ENCODE measurements at regions not wholly inside any gene's neighbourhood (a gene's known extent, or its start where the extent isn't known, plus 50 kb on each side); places are given as distances from the start of the nearest gene placed in this dataset.
"Not testable (repeated sequence)": the region's sequence is repeated elsewhere in the genome, so short reads cannot be mapped to it uniquely, and the experiment has no call there.

GRCh38 chr1:22196041-22196440, 53.1 kb upstream of the WNT4 start:
- DNase-seq: no peak

DNA sequence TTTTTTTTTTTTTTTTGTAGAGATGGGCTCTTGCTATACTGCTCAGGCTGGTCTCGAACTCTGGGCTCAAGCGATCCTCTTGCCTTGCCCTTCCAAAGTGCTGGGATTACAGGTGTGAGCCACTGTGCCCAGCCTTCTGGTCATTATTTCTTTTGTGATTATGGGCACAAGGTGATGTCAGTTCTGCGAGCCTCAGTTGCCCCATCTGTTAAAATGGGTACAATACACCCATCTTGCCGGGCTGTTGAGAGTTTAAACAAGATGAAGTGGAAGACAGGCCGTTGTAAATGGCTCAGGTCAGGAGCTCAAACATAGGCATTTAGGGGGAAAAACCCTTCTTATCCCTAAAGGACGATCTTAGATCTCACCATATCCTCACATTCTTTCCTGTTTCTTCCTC, 53.7 kb upstream of the WNT4 start:
- no peak for DNase-seq

DNA sequence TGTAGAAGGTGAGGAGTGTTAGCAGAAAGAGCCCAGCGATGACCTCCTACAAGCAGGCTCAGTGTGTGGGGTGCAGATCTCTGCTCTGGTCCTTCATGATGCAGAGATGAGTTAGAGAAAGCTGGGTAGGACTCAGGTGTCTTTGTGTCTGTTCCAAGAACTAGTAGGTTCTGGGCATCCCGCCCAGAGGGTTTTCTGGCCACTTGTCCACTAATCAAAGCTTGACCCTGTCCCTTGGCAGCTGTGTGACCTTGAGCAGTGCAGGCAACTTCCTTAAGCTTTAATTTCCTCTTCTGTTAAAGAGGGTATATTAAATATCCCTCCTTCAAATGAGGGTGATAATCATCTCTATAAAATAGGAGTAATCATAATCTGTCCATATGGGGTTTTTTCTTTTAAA, 54.7 kb upstream of the WNT4 start:
- no peak for DNase-seq

- DNase-seq: no peak
Observed at GRCh38 chr1:22201023-22201422, 58.1 kb upstream of the WNT4 start.

- DNase-seq: peak in 1 of 2 experiments; percentile 13
Observed at GRCh38 chr1:22203335-22203734, 60.4 kb upstream of the WNT4 start.

- no peak for DNase-seq
Observed at GRCh38 chr1:22204057-22204840, 61.4 kb upstream of the WNT4 start.

- DNase-seq: no peak
Observed at GRCh38 chr1:22204989-22205913, 62.4 kb upstream of the WNT4 start.

DNA sequence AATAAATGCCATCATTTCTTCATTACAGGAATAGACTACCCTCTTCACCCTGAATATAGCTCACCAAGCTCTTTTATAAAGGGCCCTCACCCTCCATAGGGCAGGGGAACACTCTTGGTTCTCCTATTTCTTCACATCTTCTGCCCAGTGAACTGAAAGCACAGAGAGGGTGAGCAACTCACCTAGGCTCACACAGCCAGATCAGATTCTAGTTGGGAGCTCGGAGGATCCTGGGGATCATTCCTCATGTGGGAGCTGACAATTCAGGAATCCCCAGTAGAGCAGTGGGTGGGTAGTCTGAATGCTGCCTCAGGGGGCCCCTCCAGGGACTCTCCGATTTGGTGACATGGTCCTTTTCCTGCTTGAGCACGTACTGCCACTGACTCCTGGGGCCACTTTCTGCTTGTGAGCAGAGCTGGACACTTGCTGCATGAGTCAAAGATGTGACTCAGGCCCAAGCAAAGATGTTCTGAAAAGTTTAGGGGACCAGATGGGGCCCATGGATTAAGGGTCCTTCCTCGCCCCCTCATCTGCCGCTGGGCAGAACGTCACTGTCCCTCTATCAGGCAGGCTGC, 63.7 kb upstream of the WNT4 start:
- DNase-seq: no peak

GRCh38 chr1:22207511-22208267, 64.8 kb upstream of the WNT4 start:
- DNase-seq: peak; percentile 86 to 92

GRCh38 chr1:22208268-22208972, 65.5 kb upstream of the WNT4 start:
- DNase-seq: peak; percentile 28 to 61

GRCh38 chr1:22208973-22209378, 66.1 kb upstream of the WNT4 start:
- peak in 1 of 2 experiments; percentile 26 for DNase-seq

- DNase-seq: peak in 1 of 2 experiments; percentile 12
Observed at GRCh38 chr1:22210176-22210575, 67.3 kb upstream of the WNT4 start.

DNA sequence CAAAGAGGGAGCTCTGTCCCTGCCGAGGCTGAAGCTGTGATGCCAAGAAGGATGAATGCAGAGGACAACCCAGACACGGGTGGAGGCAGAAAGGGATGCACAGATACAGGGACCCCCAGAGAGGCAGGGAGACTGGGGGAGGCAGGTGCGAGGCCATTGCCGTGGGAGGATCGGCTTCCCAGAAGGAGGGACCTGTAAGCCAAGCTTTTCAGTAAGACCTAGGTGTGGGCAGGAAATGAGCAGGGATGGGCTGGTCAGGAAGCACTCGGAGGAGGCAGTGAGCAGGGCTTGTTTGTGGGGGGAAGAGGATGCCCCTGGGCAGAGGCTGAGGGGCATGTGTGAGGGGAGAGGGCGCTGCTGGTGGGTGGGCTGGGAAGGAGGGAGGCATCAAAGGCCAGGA, 67.7 kb upstream of the WNT4 start:
- no peak for DNase-seq

DNA sequence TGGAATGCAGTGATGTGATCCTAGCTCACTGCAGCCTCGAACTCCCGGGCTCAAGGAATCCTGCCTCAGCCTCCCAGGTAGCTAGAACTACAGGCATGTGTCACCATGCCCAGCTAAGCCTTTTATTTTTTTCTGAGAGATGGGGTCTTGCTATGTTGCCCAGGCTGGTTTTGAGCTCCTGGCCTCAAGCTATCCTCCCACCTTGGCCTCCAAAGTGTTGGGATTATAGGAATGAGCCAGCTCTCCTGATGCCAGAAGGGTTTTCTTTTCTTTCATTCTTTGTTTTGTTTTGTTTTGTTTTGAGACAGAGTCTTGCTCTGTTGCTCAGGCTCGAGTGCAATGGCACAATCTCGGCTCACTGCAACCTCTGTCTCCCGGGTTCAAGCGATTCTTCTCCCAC, 68.6 kb upstream of the WNT4 start:
- DNase-seq: not testable (repeated sequence)

DNA sequence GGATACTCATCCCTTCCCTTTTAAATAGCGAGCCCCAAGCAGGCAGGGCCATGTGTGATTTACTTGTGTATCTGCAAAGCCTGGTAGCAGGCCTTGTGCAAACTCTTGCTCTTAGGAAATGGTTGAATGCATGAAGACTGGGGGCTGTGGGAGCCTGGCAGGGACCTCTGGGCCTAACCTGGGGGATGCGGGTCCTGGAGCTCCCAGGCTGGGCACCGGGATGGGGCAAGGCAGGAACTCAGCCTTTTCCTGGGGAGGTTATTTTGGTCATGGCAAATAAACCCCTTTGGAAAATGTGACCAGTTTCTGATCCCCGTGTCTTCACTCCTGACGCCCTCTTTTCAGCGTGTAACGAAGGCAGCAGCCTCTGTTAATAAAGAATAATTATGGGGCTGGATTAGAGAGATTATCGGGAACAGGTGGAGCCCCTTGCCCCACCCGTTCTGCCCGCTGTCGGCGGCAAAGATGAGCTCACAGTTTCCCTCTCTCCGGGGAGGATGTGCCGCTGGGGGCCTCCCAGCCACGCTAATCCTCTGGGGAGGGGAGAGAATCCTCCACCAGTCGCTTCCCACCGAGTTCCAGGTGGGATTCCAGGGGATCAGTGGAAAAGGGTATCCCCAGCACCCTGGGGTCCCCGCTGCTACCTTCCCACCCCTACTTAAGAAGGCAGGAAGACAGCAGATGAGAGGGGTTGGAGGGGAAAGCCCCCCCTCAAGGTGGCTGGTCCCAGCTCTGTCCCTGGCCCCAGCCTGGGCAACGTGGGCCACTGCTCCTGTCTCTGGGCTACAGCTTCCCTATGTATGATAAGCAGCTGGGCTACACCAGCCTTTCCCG, 69.7 kb upstream of the WNT4 start:
- DNase-seq: peak; percentile 88 to 93

- DNase-seq: peak in 1 of 2 experiments; percentile 55
Observed at GRCh38 chr1:22216210-22216883, 73.5 kb upstream of the WNT4 start.

DNA sequence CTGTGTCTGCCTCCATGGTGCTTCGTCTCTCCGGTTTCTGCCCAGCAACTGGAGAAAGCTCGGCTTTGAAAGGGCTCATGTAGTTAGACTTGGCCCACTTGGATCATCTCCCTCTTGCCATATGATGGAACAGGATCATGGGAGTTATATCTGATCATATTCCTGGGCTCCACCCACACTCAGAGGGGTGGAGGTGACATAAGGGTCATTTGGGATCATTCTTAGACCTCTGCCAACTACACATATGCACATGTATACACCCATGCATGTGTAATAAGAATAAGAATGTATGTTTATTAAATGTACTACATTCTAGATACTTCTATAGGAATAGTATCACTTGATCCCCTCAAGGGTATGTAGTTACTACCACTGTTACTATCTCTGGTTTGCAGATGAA, 74.1 kb upstream of the WNT4 start:
- no peak for DNase-seq

- no peak for DNase-seq
Observed at GRCh38 chr1:22217811-22218460, 75.0 kb upstream of the WNT4 start.

GRCh38 chr1:22218618-22219250, 75.8 kb upstream of the WNT4 start:
- no peak for DNase-seq
